ENCODE measurements at regions not wholly inside any gene's neighbourhood (a gene's known extent, or its start where the extent isn't known, plus 50 kb on each side); places are given as distances from the start of the nearest gene placed in this dataset.

GRCh38 chr7:131159961-131160361 lies 167.7 kb upstream of the MKLN1 start:
- CTCF ChIA-PET = interaction anchor here (1.2 kb wide), 2 partner anchors 10 to 13 kb away, joined by 3 to 4 read pairs; no protein-coding TSS in a partner anchor
- POLR2A ChIA-PET = no interaction called here

GRCh38 chr7:131161103-131161502 lies 166.6 kb upstream of the MKLN1 start:
- ChIA-PET CTCF (interaction anchor here (1.3 kb wide), 1 partner anchor 15 kb away, joined by 3 read pairs; no protein-coding TSS in a partner anchor), POLR2A (no interaction called here)
- H3K4me1 ChIP-seq (ENCODE audit: control extremely low read depth in 1 of 4, control insufficient read depth in 4 of 4, insufficient read depth in 4 of 4, low read length in 3 of 4) = no peaks in the 10 kb centered on the region
- H3K27ac ChIP-seq (ENCODE audit: insufficient read depth in 1 of 2, low read depth in 1 of 2, low read length in 2 of 2, poor library complexity in 1 of 2, severe bottlenecking in 2 of 2) = no peak overlapping the region
- no peak for DNase-seq
- H3K27me3 ChIP-seq (replicated peaks in 2 of 5; ENCODE audit: control insufficient read depth in 4 of 5, insufficient read depth in 5 of 5, low read length in 4 of 5) = no peaks in the 10 kb centered on the region
- no peaks in the 10 kb centered on the region for H3K9me3 ChIP-seq (ENCODE audit: control extremely low read depth in 1 of 5, control insufficient read depth in 4 of 5, insufficient read depth in 2 of 5, low read depth in 1 of 5, low read length in 4 of 5)
- no peak overlapping the region for H3K4me3 ChIP-seq (ENCODE audit: control insufficient read depth in 1 of 7, extremely low read depth in 1 of 7, insufficient read depth in 4 of 7, low read depth in 2 of 7, low read length in 6 of 7)
- no peaks in the 10 kb centered on the region for H3K36me3 ChIP-seq (ENCODE audit: control insufficient read depth in 4 of 4, insufficient read depth in 4 of 4, low read length in 3 of 4)
- WGBS (ENCODE audit: insufficient coverage) = no CpG with 5 or more reads among the region's 3 CpGs

More at GRCh38 chr7:131159961-131160361, 167.7 kb upstream of the MKLN1 start:
- H3K4me1 ChIP-seq (ENCODE audit: control extremely low read depth in 1 of 4, control insufficient read depth in 4 of 4, insufficient read depth in 4 of 4, low read length in 3 of 4) = no peaks in the 10 kb centered on the region
- no CpG with 5 or more reads among the region's 2 CpGs for WGBS (ENCODE audit: insufficient coverage)
- H3K4me3 ChIP-seq (ENCODE audit: control insufficient read depth in 1 of 7, extremely low read depth in 1 of 7, insufficient read depth in 4 of 7, low read depth in 2 of 7, low read length in 6 of 7) = no peak overlapping the region
- H3K9me3 ChIP-seq (ENCODE audit: control extremely low read depth in 1 of 5, control insufficient read depth in 4 of 5, insufficient read depth in 2 of 5, low read depth in 1 of 5, low read length in 4 of 5) = no peaks in the 10 kb centered on the region
- H3K27ac ChIP-seq (ENCODE audit: insufficient read depth in 1 of 2, low read depth in 1 of 2, low read length in 2 of 2, poor library complexity in 1 of 2, severe bottlenecking in 2 of 2) = no peak overlapping the region
- H3K27me3 ChIP-seq (replicated peaks in 2 of 5; ENCODE audit: control insufficient read depth in 4 of 5, insufficient read depth in 5 of 5, low read length in 4 of 5) = no peaks in the 10 kb centered on the region
- H3K36me3 ChIP-seq (ENCODE audit: control insufficient read depth in 4 of 4, insufficient read depth in 4 of 4, low read length in 3 of 4) = no peaks in the 10 kb centered on the region
- no peak for DNase-seq

- Histone ChIP-seq H3K9me3 (ENCODE audit: control extremely low read depth in 1 of 5, control insufficient read depth in 4 of 5, insufficient read depth in 2 of 5, low read depth in 1 of 5, low read length in 4 of 5) (no peaks in the 10 kb centered on the region), H3K27ac (ENCODE audit: insufficient read depth in 1 of 2, low read depth in 1 of 2, low read length in 2 of 2, poor library complexity in 1 of 2, severe bottlenecking in 2 of 2) (no peak overlapping the region), H3K27me3 (replicated peaks in 2 of 5; ENCODE audit: control insufficient read depth in 4 of 5, insufficient read depth in 5 of 5, low read length in 4 of 5) (no peaks in the 10 kb centered on the region), H3K4me3 (ENCODE audit: control insufficient read depth in 1 of 7, extremely low read depth in 1 of 7, insufficient read depth in 4 of 7, low read depth in 2 of 7, low read length in 6 of 7) (no peak overlapping the region), H3K36me3 (ENCODE audit: control insufficient read depth in 4 of 4, insufficient read depth in 4 of 4, low read length in 3 of 4) (no peaks in the 10 kb centered on the region), H3K4me1 (ENCODE audit: control extremely low read depth in 1 of 4, control insufficient read depth in 4 of 4, insufficient read depth in 4 of 4, low read length in 3 of 4) (no peaks in the 10 kb centered on the region)
- ChIA-PET CTCF (interaction anchor here (0.7 to 1.9 kb wide), 2 partner anchors 7 to 17 kb away, joined by 4 read pairs; no protein-coding TSS in a partner anchor), POLR2A (no interaction called here)
- DNase-seq = no peak
- WGBS (ENCODE audit: insufficient coverage) = 100% methylated on average over 1 of the region's 3 CpGs
Measured at GRCh38 chr7:131164025-131164925, 163.4 kb upstream of the MKLN1 start.

GRCh38 chr7:131166066-131166465 lies 161.6 kb upstream of the MKLN1 start:
- no peak overlapping the region for H3K4me3 ChIP-seq (ENCODE audit: control insufficient read depth in 1 of 7, extremely low read depth in 1 of 7, insufficient read depth in 4 of 7, low read depth in 2 of 7, low read length in 6 of 7)
- H3K27me3 ChIP-seq (replicated peaks in 2 of 5; ENCODE audit: control insufficient read depth in 4 of 5, insufficient read depth in 5 of 5, low read length in 4 of 5) = no peaks in the 10 kb centered on the region
- no peaks in the 10 kb centered on the region for H3K9me3 ChIP-seq (ENCODE audit: control extremely low read depth in 1 of 5, control insufficient read depth in 4 of 5, insufficient read depth in 2 of 5, low read depth in 1 of 5, low read length in 4 of 5)
- H3K36me3 ChIP-seq (ENCODE audit: control insufficient read depth in 4 of 4, insufficient read depth in 4 of 4, low read length in 3 of 4) = no peaks in the 10 kb centered on the region
- WGBS (ENCODE audit: insufficient coverage) = 100% methylated on average over 2 of the region's 6 CpGs
- POLR2A ChIA-PET = interaction anchor here (0.6 to 0.7 kb wide), 2 partner anchors 18 to 104 kb away, joined by 3 to 4 read pairs; no protein-coding TSS in a partner anchor
- DNase-seq = no peak
- no peaks in the 10 kb centered on the region for H3K4me1 ChIP-seq (ENCODE audit: control extremely low read depth in 1 of 4, control insufficient read depth in 4 of 4, insufficient read depth in 4 of 4, low read length in 3 of 4)
- CTCF ChIA-PET = interaction anchor here (1.4 to 1.9 kb wide), 2 partner anchors 9 to 19 kb away, joined by 4 read pairs; no protein-coding TSS in a partner anchor
- no peak overlapping the region for H3K27ac ChIP-seq (ENCODE audit: insufficient read depth in 1 of 2, low read depth in 1 of 2, low read length in 2 of 2, poor library complexity in 1 of 2, severe bottlenecking in 2 of 2)

- Histone ChIP-seq H3K9me3 (ENCODE audit: control extremely low read depth in 1 of 5, control insufficient read depth in 4 of 5, insufficient read depth in 2 of 5, low read depth in 1 of 5, low read length in 4 of 5) (no peaks in the 10 kb centered on the region), H3K4me1 (ENCODE audit: control extremely low read depth in 1 of 4, control insufficient read depth in 4 of 4, insufficient read depth in 4 of 4, low read length in 3 of 4) (no peaks in the 10 kb centered on the region)
- POLR2A ChIA-PET = no interaction called here
Measured at GRCh38 chr7:131170440-131171271, 157.0 kb upstream of the MKLN1 start.

GRCh38 chr7:131173145-131173890 lies 154.4 kb upstream of the MKLN1 start:
- Histone ChIP-seq H3K36me3 (ENCODE audit: control insufficient read depth in 4 of 4, insufficient read depth in 4 of 4, low read length in 3 of 4) (no peaks in the 10 kb centered on the region), H3K27ac (ENCODE audit: insufficient read depth in 1 of 2, low read depth in 1 of 2, low read length in 2 of 2, poor library complexity in 1 of 2, severe bottlenecking in 2 of 2) (no peak overlapping the region), H3K4me1 (ENCODE audit: control extremely low read depth in 1 of 4, control insufficient read depth in 4 of 4, insufficient read depth in 4 of 4, low read length in 3 of 4) (no peaks in the 10 kb centered on the region), H3K27me3 (replicated peaks in 2 of 5; ENCODE audit: control insufficient read depth in 4 of 5, insufficient read depth in 5 of 5, low read length in 4 of 5) (no peaks in the 10 kb centered on the region), H3K9me3 (ENCODE audit: control extremely low read depth in 1 of 5, control insufficient read depth in 4 of 5, insufficient read depth in 2 of 5, low read depth in 1 of 5, low read length in 4 of 5) (no peaks in the 10 kb centered on the region), H3K4me3 (ENCODE audit: control insufficient read depth in 1 of 7, extremely low read depth in 1 of 7, insufficient read depth in 4 of 7, low read depth in 2 of 7, low read length in 6 of 7) (no peak overlapping the region)
- 96% methylated on average over 9 of the region's 11 CpGs for WGBS (ENCODE audit: insufficient coverage)
- no peak for DNase-seq
- ChIA-PET CTCF (interaction anchor here (0.8 kb wide), 1 partner anchor 107 kb away, joined by 3 read pairs; no protein-coding TSS in a partner anchor), POLR2A (no interaction called here)

More at GRCh38 chr7:131170440-131171271, 157.0 kb upstream of the MKLN1 start:
- H3K27me3 ChIP-seq (replicated peaks in 2 of 5; ENCODE audit: control insufficient read depth in 4 of 5, insufficient read depth in 5 of 5, low read length in 4 of 5) = no peaks in the 10 kb centered on the region
- no peak overlapping the region for H3K4me3 ChIP-seq (ENCODE audit: control insufficient read depth in 1 of 7, extremely low read depth in 1 of 7, insufficient read depth in 4 of 7, low read depth in 2 of 7, low read length in 6 of 7)
- no peak overlapping the region for H3K27ac ChIP-seq (ENCODE audit: insufficient read depth in 1 of 2, low read depth in 1 of 2, low read length in 2 of 2, poor library complexity in 1 of 2, severe bottlenecking in 2 of 2)
- CTCF ChIA-PET = no interaction called here
- DNase-seq = no peak
- 100% methylated on average over 2 of the region's 2 CpGs for WGBS (ENCODE audit: insufficient coverage)
- H3K36me3 ChIP-seq (ENCODE audit: control insufficient read depth in 4 of 4, insufficient read depth in 4 of 4, low read length in 3 of 4) = no peaks in the 10 kb centered on the region
